PFSK-1 (cell line): ENCODE measurements at regions not wholly inside any gene's neighbourhood (a gene's known extent, or its start where the extent isn't known, plus 50 kb on each side); places are given as distances from the start of the nearest gene placed in this dataset.

Experiments
- FOXP2 ChIP-seq: optimal IDR thresholded peaks from 2 replicates; pipeline ENCODE3; 2011; ENCODE audit warnings: borderline replicate concordance, control low read depth, inconsistent platforms; ENCODE audit not compliant: insufficient read depth; ENCODE audit errors: extremely low read length, extremely low read depth
- POLR2AphosphoS5 ChIP-seq: IDR thresholded peaks from 2 replicates; pipeline ENCODE4 v1.6.1; 2012; ENCODE audit warnings: low read depth, mild to moderate bottlenecking, control low read depth, low read length, moderate library complexity
- REST ChIP-seq, 2 experiments: IDR thresholded peaks; 2 replicates each; pipeline versions ENCODE4 v1.6.1 to v1.8.0; 2011 to 2012; ENCODE audit warnings: low read depth in 2 of 2, low read length in 2 of 2, control low read depth in 1 of 2, inconsistent platforms in 1 of 2, mild to moderate bottlenecking in 1 of 2, moderate library complexity in 1 of 2; ENCODE audit not compliant: insufficient read depth in 1 of 2
- SIN3A ChIP-seq: IDR thresholded peaks from 2 replicates; pipeline ENCODE4 v1.6.1; 2012; ENCODE audit warnings: mild to moderate bottlenecking, low read length, moderate library complexity, borderline replicate concordance; ENCODE audit not compliant: insufficient read depth
- TAF1 ChIP-seq: IDR thresholded peaks from 2 replicates; pipeline ENCODE4 v1.6.1; 2012; ENCODE audit warnings: low read length, control low read depth, borderline replicate concordance; ENCODE audit not compliant: insufficient read depth

- TF ChIP-seq REST (IDR thresholded peaks at IDR 0.05; ENCODE audit: insufficient read depth in 1 of 2, low read depth in 2 of 2, low read length in 2 of 2) (no peak), FOXP2 (no peak), POLR2AphosphoS5 (no peak), TAF1 (no peak), SIN3A (no peak)
Observed at GRCh38 chr1:67883069-67883468, 49.8 kb upstream of the GNG12 start.
